GM12892 (cell line): ENCODE measurements at regions not wholly inside any gene's neighbourhood (a gene's known extent, or its start where the extent isn't known, plus 50 kb on each side); places are given as distances from the start of the nearest gene placed in this dataset.

ENCODE experiments used
- POLR2A ChIP-seq: IDR thresholded peaks from 2 replicates; pipeline ENCODE4 v1.6.1; 2011; ENCODE audit warnings: low read depth, low read length, control low read depth
- POLR2AphosphoS5 ChIP-seq: IDR thresholded peaks from 2 replicates; pipeline ENCODE4 v1.6.1; 2011; ENCODE audit warnings: low read depth, low read length, control low read depth
- TAF1 ChIP-seq: IDR thresholded peaks from 2 replicates; pipeline ENCODE4 v1.6.1; 2011; ENCODE audit warnings: low read depth, mild to moderate bottlenecking, control low read depth, low read length, borderline replicate concordance

DNA sequence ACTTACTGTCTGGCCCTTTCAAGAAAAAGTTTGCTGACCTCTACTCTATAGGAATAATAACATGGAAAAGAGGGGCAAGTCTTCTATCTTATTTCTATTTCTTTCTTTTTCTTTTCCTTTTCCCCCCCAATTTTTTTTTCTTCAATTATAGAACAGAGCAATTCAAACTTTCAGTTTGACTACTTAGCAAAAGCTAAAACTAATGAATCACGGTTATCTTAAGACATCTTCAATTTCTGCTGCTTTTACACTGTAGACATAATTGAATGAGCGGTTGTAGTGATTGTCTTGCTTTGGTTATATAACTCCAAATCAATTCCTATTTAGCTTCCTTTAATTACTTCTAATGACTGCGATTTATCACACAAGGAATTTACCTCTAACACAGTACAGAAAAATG, 74.3 kb upstream of the P2RY1 start:
- TF ChIP-seq TAF1 (no peak), POLR2A (no peak), POLR2AphosphoS5 (no peak)
